Ishikawa (cell line): ENCODE measurements at regions not wholly inside any gene's neighbourhood (a gene's known extent, or its start where the extent isn't known, plus 50 kb on each side); places are given as distances from the start of the nearest gene placed in this dataset.

Experiments
- CEBPB ChIP-seq: IDR thresholded peaks from 2 replicates; pipeline ENCODE4 v1.6.1; 2012
- CREB1 ChIP-seq: IDR thresholded peaks from 2 replicates; pipeline ENCODE4 v1.6.1; 2012; ENCODE audit warnings: low read depth
- EGR1 ChIP-seq: IDR thresholded peaks from 2 replicates; pipeline ENCODE4 v1.6.1; 2012
- EP300 ChIP-seq: IDR thresholded peaks from 2 replicates; pipeline ENCODE4 v1.6.1; 2012; ENCODE audit warnings: borderline replicate concordance
- FOXM1 ChIP-seq: IDR thresholded peaks from 2 replicates; pipeline ENCODE4 v1.6.1; 2012; ENCODE audit warnings: low read depth, borderline replicate concordance
- MAX ChIP-seq: IDR thresholded peaks from 2 replicates; pipeline ENCODE4 v1.6.1; 2012
- NFIC ChIP-seq: IDR thresholded peaks from 2 replicates; pipeline ENCODE4 v1.6.1; 2012
- RAD21 ChIP-seq: IDR thresholded peaks from 2 replicates; pipeline ENCODE4 v1.6.1; 2012; ENCODE audit warnings: low read depth
- REST ChIP-seq: IDR thresholded peaks from 2 replicates; pipeline ENCODE4 v1.6.1; 2012; ENCODE audit warnings: low read depth, mild to moderate bottlenecking
- TAF1 ChIP-seq: IDR thresholded peaks from 2 replicates; pipeline ENCODE4 v1.6.1; 2012; ENCODE audit warnings: low read depth, mild to moderate bottlenecking
- TCF12 ChIP-seq: IDR thresholded peaks from 2 replicates; pipeline ENCODE4 v1.6.1; 2012; ENCODE audit warnings: low read depth
- USF1 ChIP-seq: IDR thresholded peaks from 2 replicates; pipeline ENCODE4 v1.6.1; 2012
- YY1 ChIP-seq: IDR thresholded peaks from 2 replicates; pipeline ENCODE4 v1.6.1; 2012; ENCODE audit warnings: low read depth
- ZBTB7A ChIP-seq: IDR thresholded peaks from 2 replicates; pipeline ENCODE4 v1.6.1; 2012; ENCODE audit warnings: low read depth

GRCh38 chr1:17891205-17892110, 136.3 kb downstream of the ACTL8 start:
- TF ChIP-seq TAF1 (no peak), USF1 (no peak), MAX (no peak), YY1 (no peak), REST (no peak), EGR1 (no peak), EP300 (no peak), NFIC (no peak), RAD21 (no peak), FOXM1 (no peak), ZBTB7A (no peak), TCF12 (no peak), CEBPB (no peak), CREB1 (no peak)
